Testis (tissue), 2 donors: ENCODE measurements at regions not wholly inside any gene's neighbourhood (a gene's known extent, or its start where the extent isn't known, plus 50 kb on each side); places are given as distances from the start of the nearest gene placed in this dataset.

Experiments
- DNase-seq: peaks from one replicate; pipeline ENCODE4 v3.0.0-alpha.2; 2019
- H3K27ac ChIP-seq, 2 donors: fragments of 200-600 bp; sonication (generic); one replicate each; pipeline ENCODE4 v1.5.1; 2019
- H3K27me3 ChIP-seq: fragments of 200-600 bp; sonication (generic); one replicate; pipeline ENCODE4 v1.5.1; 2019
- H3K36me3 ChIP-seq: fragments of 200-600 bp; sonication (generic); one replicate; pipeline ENCODE4 v1.5.1; 2017; ENCODE audit warnings: low read depth; ENCODE audit errors: missing control alignments
- H3K4me1 ChIP-seq: fragments of 200-600 bp; sonication (generic); one replicate; pipeline ENCODE4 v1.5.1; 2019
- H3K4me3 ChIP-seq, 2 donors: fragments of 200-600 bp; sonication (generic); one replicate each; pipeline ENCODE4 v1.5.1; 2017 to 2019
- H3K9me3 ChIP-seq: fragments of 200-600 bp; sonication (generic); one replicate; pipeline ENCODE4 v1.5.1; 2017
- POLR2A ChIP-seq: fragments of 450-650 bp; IDR thresholded peaks from one replicate; pipeline ENCODE4 v1.6.1; 2017; ENCODE audit warnings: antibody characterized with exemption, mild to moderate bottlenecking, moderate library complexity
- WGBS, 2 donors: methylation state at CpG; one replicate each; pipeline ENCODE4 v1.1.5; 2018; 5-methylcytosine and 5-hydroxymethylcytosine counted together
- intact Hi-C: fragments of 100-400 bp; cut with DNase I; formaldehyde crosslinking; loops from one replicate; pipeline ENCODE4 v1.15.1; 2023; ENCODE audit warnings: low total_unique reads
- TF ChIP-seq, protein P1 (sequence below), 3 experiments: fragments of 450-650 bp in 2 of 3; fragments of 200-600 bp in 1 of 3; sonication (generic) in 1 of 3; IDR thresholded peaks; one replicate each; pipeline ENCODE4 v1.5.1; 2016 to 2019; ENCODE audit warnings: antibody characterized with exemption in 3 of 3, mild to moderate bottlenecking in 2 of 3, moderate library complexity in 1 of 3

DNA sequence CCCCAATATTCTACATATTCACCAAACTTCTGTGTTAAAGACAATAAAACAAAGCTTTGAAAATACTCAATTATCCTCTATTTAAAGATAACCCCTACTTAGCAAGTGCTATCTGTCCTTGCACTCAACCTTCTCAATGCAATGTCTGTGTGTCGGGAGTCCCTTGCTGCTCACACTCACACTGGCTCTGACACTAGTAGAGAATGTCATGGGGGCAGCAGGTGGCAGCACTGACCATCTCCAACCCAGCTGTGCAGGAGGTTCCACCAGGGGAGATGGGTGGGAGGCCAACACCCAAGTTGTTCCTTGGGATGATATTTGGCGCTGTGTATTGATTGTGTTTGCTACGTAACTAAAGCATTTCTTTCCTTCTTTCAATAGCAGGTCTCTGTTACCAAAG is 59.4 kb upstream of the SIMC1 start:
- peaks cover 25% of the 10 kb centered on the region for H3K4me1 ChIP-seq
- no peak for TF ChIP-seq POLR2A
- TF ChIP-seq, protein P1, sequence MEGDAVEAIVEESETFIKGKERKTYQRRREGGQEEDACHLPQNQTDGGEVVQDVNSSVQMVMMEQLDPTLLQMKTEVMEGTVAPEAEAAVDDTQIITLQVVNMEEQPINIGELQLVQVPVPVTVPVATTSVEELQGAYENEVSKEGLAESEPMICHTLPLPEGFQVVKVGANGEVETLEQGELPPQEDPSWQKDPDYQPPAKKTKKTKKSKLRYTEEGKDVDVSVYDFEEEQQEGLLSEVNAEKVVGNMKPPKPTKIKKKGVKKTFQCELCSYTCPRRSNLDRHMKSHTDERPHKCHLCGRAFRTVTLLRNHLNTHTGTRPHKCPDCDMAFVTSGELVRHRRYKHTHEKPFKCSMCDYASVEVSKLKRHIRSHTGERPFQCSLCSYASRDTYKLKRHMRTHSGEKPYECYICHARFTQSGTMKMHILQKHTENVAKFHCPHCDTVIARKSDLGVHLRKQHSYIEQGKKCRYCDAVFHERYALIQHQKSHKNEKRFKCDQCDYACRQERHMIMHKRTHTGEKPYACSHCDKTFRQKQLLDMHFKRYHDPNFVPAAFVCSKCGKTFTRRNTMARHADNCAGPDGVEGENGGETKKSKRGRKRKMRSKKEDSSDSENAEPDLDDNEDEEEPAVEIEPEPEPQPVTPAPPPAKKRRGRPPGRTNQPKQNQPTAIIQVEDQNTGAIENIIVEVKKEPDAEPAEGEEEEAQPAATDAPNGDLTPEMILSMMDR (IDR thresholded peaks at IDR 0.05), result no peak
- no peak overlapping the region for H3K4me3 ChIP-seq
- no peak for DNase-seq
- H3K27me3 ChIP-seq, result no peaks in the 10 kb centered on the region
- no peaks in the 10 kb centered on the region for H3K9me3 ChIP-seq
- 82 to 90% methylated on average over 3 of the region's 3 CpGs for WGBS, 2 donors
- intact Hi-C loops, result no loop called here
- no peaks in the 10 kb centered on the region for H3K36me3 ChIP-seq
- H3K27ac ChIP-seq, result no peak overlapping the region

DNA sequence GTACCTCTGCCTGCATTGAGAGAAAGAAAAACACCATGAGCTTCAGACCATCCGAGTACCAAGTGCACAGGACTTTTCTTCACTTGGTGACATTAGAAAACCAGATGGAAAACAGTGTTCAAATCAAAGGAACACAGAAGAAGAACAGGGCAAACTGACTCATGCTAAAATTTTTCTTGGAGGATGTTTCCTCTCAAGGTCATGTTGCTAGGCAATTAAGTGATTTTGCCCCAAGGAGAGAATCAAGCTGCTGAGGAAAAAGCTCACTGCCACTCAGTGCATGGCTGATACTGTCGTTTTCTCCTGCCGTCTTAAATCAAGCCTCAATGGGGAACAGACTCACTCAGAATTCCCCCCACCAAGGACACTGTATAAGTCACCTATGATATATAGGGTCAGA is 57.9 kb upstream of the SIMC1 start:
- H3K4me3 ChIP-seq, result no peak overlapping the region
- no peaks in the 10 kb centered on the region for H3K9me3 ChIP-seq
- H3K4me1 ChIP-seq, result peaks cover 30% of the 10 kb centered on the region
- H3K36me3 ChIP-seq, result no peaks in the 10 kb centered on the region
- no peak for DNase-seq
- no peak overlapping the region for H3K27ac ChIP-seq
- 27 to 46% methylated on average over 3 of the region's 3 CpGs for WGBS, 2 donors
- TF ChIP-seq POLR2A, result no peak
- TF ChIP-seq, protein P1 (IDR thresholded peaks at IDR 0.05), result no peak
- H3K27me3 ChIP-seq, result no peaks in the 10 kb centered on the region
- intact Hi-C loops, result no loop called here

DNA sequence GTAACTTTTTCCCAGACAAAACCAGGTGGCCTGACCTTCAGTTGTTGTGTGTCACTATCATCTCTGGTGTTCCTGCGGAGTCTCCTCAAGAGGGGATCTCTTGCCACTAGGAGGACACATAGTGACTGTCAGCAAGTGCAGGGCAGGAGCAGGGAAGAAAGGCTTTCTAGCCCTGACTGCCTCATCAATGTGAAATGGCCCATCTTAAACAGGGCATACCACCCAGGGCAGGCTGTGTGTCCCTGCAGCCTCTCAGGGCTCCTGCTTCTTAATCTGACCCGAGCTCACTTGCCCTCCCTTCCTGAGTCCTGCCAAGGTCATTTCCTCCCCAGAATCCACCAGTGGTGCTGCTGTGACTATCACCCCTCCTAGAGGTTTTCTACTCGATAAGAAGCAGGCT is 57.4 kb upstream of the SIMC1 start:
- 22 to 39% methylated on average over 3 of the region's 3 CpGs for WGBS, 2 donors
- TF ChIP-seq, protein P1 (IDR thresholded peaks at IDR 0.05), result no peak
- TF ChIP-seq POLR2A, result no peak
- H3K27ac ChIP-seq, result no peak overlapping the region
- intact Hi-C loops, result no loop called here
- DNase-seq, result peak; percentile 57
- no peaks in the 10 kb centered on the region for H3K36me3 ChIP-seq
- H3K9me3 ChIP-seq, result no peaks in the 10 kb centered on the region
- H3K4me3 ChIP-seq, result no peak overlapping the region
- H3K27me3 ChIP-seq, result no peaks in the 10 kb centered on the region
- peaks cover 30% of the 10 kb centered on the region for H3K4me1 ChIP-seq

DNA sequence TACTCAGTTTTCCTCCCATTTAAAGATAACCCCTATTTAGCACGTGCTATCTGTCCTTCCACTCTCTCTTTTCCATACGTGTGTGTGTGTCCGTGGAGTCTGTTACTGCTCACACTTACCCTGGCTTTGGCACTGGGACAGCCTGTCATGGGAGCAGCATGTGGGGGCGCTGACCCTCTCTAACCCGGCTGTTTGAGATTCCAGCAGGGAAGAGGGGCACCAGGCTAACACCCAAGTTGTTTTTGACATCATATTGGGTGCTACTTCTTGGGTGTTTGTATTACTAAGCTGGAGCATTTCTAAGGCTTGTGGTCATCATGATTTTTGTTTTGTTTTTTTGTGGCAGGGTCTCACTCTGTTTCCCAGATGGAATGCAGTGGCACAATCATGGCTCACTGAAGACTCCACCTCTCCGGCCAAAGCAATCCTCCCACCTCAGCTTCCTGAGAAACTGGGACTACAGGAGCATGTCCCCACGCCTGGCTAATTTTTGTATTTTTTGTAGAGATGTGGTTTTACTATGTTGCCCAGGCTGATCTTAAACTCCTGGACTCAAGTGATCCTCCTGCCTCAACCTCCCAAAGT is 56.9 kb upstream of the SIMC1 start:
- H3K36me3 ChIP-seq, result no peaks in the 10 kb centered on the region
- no peaks in the 10 kb centered on the region for H3K27me3 ChIP-seq
- no peak for DNase-seq
- WGBS, 2 donors, result 47 to 62% methylated on average over 7 of the region's 7 CpGs
- no peaks in the 10 kb centered on the region for H3K9me3 ChIP-seq
- H3K4me1 ChIP-seq, result peaks cover 30% of the 10 kb centered on the region
- H3K27ac ChIP-seq, result no peak overlapping the region
- TF ChIP-seq, protein P1 (IDR thresholded peaks at IDR 0.05), result no peak
- no peak for TF ChIP-seq POLR2A
- H3K4me3 ChIP-seq, result no peak overlapping the region
- intact Hi-C loops, result no loop called here

DNA sequence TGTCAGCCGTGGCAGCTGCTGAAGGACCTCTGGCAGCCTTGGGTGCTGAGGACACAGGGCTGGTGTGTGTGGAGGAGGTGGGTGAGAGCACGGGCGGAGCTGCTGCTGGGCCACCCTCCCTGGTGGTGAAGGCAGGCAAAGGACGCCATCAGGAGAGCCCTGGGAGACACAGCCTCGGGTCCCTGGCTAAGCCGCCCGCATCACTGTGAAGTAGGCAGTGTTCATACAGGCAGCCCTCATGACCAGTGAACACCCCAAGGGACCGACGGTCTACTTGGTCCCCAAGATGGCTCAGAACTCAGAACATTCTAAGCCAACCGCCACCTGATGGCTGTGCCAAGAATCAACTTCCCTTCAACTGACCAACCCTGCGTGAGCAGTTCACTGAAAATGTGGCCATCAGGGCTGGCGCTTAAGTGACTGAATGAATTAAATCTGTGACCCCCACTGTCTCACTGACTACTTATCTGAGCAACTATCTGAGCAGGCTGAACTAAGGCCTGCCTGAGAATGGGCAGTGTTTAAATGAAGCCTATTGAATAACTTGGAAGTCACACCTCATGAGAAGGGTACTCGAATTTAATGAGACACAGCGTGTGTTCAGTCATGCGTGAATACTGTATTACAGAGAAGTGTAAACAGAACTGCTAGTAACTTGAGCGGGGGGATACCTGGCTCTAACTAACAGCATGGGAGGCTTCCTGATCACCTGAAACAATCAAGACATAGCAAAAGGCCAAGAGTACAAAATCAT is 54.7 kb upstream of the SIMC1 start:
- no peaks in the 10 kb centered on the region for H3K27me3 ChIP-seq
- whole genome bisulfite sequencing, 2 donors, result 78 to 82% methylated on average over 10 to 16 of the region's 16 CpGs
- no peak overlapping the region for H3K27ac ChIP-seq
- H3K9me3 ChIP-seq, result no peaks in the 10 kb centered on the region
- no peak overlapping the region for H3K4me3 ChIP-seq
- intact Hi-C loops, result no loop called here
- TF ChIP-seq, protein P1 (IDR thresholded peaks at IDR 0.05), result no peak
- no peak for TF ChIP-seq POLR2A
- H3K4me1 ChIP-seq, result peaks cover 36% of the 10 kb centered on the region
- peak; percentile 66 for DNase-seq
- H3K36me3 ChIP-seq, result no peaks in the 10 kb centered on the region
